ENCODE measurements at regions not wholly inside any gene's neighbourhood (a gene's known extent, or its start where the extent isn't known, plus 50 kb on each side); places are given as distances from the start of the nearest gene placed in this dataset.
A peak's percentile ranks its signal among the peaks of the same experiment; 100 is the strongest.
"Not testable (repeated sequence)": the region's sequence is repeated elsewhere in the genome, so short reads cannot be mapped to it uniquely, and the experiment has no call there.

DNA sequence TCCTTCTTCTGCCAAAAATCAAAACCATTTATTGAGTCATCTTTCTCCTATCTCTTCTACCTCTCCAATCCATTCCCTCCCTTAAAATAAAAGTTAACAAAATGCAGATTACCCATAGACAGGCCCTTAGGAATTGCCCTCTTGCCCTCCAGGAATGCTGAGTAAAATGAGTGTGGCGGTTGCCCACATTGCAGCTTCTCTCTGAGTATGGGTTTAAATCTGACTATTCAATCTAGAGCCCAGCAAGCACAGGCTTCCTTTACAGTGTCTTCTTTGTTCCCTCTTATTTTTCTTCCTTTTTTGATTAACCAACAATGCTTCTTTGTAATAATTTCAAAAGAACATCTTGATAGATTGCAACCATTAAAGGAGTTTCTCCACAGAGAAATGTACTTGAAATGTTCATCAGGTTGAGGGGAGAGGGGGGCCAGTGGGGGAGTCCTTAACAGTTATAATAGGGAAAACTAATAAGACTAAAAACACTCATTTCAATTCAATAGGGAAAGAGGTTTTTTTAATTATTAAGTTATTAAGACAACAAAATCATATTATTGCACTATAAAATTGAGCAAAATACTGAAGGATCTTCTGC lies 135.3 kb upstream of the LMCD1 start:
- no peak for DNase-seq

DNA sequence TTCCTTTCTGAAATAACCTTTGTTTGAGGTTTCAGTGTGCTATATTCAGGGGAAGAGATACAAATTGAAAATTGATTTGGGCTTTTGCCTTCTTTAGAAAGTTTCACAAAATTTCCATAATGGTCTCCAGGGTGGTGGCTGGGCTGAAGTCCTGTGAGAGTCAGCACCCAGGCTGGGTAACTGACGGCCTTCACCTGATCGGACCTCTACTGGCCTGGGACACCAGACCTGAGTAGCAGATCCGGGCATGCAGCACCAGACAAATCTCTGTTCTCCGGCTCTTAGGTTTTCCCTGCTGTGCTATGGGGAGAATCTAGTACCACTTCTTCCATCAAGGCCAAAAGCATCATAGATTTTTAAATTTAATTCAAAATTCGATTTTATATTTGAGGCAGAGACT lies 133.0 kb upstream of the LMCD1 start:
- DNase-seq: no peak

DNA sequence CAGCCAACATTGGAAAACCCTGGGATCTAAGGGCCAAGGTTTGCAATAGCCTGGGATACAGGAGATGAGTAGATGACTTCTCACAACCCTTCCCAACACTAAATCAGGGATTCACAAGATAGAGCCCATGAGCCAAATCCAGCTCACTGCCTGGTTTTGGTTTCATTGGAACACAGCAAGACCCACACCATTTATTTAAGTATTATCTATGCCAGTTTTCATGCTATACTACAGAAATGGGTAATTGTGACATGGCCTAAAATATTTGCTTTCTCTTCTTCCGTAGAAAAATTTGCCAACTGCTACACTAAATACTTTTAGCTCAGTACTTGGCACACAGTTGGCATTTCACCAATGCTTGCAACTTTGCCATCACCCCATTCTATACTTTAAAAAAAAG lies 132.0 kb upstream of the LMCD1 start:
- no peak for DNase-seq

DNA sequence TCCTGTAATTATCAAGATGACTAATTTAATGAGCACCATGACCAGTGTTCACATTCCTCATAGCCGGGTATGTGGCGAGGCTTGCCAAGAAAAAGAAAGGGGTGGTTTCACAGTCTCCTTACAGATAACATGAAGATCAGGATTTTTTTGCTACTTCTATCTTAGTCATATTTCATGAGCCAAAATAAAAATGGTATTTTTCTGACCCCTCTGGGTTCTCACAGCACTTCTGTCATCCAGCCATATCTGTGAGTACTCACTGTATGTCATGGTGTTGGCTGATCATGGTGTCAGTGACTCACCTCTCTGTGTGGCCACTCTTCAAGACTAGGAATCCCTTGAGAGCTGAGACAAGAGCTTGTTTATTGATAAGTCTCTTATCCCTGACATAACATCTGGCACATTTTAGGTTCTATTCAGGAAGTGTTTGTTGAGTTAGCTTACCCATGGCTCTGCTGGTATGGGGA lies 130.5 kb upstream of the LMCD1 start:
- no peak for DNase-seq

DNA sequence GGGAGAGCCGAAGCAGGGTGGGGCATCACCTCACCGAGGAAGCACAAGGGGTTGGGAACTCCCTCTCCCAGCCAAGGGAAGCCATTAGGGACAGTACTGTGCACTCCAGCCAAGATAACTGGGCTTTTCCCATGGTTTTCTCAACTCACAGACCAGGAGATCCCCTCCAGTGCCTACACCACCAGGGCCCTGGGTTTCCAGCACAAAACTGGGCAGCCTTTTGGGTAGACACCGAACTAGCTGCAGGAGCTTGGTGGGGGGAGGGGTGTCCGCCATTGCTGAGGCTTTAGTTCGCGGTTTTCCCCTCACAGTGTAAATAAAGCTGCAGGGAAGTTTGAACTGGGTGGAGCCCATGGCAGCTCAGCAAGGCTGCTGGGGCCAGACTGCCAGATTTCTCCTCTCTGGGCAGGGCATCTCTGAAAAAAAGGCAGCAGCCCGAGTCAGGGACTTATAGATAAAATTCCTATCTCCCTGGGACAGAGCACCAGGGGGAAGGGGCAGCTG lies 129.6 kb upstream of the LMCD1 start:
- no peak for DNase-seq

DNA sequence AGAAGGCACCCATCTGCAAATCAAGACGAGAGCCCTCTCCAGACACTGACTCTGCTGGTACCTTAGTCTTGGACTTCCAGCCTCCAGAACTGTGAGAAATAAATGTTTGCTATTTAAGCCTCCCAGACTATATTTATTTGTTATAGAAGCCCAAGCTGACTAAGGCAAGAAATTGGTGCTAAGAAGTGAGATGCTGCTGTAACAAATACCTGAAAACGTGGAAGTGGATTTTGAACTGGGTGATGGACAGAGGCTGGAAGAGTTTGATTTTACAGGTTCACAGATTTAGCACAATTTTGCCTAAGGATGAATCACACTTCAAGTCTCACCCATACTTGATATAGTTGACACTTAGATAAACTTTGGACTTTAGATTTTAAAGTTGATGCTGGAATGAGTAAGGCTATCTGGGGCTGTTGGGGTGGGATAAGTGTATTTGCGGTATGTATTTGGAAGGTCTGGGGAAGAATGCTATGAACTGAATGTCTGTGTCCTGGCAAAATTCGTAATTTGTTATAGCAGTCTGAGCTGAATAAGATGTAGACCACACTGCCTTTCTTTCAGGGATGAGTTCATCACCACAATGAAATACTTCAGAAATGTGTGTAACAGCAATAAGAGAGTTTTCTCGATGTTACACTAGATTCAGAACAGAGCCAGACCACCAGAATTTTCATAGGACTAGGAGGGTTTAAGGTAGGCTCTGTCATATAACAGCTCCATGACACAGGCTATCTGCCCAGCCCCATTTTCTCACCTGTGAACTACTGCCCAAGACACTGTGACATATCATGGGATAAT lies 120.5 kb upstream of the LMCD1 start:
- no peak for DNase-seq

DNA sequence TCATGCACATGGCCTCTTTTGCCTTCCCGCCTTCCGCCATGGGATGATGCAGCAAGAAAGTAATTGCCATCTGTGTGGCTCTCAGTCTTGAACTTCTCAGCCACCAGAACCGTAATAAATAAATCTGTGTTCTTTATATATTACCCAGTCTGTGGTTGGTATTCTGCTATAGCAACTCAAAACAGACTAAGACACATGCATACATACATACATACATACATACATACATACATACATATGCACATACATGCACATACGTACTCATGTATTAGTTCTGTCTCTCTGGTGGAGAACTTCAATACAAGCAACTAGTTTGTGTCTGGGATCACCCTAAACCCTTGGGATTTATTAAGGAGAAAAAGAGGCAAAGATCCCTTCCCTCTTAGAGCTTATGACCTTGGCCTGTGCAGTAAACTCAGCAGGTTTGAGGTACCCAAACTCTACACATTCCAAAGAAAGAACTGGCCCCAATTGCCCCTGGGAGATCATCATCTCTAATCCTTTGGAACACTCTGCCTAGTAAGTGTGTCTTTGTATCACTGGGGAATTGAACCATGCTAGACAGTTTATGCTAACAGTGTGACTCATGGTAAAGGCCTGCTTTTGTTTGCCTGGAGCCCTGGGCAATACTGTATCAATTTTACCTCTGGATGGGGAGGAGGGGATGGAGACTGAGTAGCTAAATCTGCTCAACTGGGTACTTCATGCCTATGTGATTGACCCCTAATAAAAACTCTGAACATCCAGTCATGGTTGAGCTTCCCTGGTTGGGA lies 115.6 kb upstream of the LMCD1 start:
- no peak for DNase-seq

DNA sequence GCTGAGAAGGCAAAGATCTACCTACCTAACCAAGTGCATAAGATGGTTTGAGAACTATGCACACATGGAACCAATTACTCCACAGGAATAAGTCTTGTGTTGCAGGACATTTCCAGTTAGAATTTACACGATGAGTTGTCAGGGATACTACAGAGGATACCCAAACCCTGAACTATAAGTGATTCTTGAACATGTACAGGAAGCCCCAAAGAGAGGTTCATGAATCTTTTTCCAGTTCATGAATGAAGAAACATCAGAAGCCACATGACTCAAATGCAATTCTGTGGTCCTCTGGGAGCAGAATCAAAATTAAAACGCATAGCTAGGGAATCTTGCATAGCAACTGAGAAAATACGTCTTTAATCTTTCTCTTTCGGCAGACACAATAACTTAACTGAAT lies 114.1 kb upstream of the LMCD1 start:
- DNase-seq: no peak

DNA sequence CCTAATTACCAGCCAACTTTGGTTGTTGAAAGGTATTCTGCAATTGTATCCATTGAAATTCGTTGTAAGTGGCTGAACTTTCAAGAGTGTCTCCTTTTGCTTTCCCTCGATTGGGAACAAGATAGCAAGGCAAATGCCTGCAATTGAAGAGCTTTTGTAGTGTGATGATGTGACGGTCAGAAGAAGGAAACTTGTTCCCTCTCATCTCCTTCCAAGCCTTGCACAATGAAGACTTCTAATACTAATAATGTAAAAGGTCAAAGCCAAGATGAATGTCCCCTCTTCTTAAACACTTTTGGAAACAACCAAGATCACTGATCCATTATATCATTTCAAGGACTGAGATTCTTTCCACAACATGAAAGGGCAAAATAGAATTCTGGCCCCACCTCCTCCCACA lies 101.9 kb upstream of the LMCD1 start:
- DNase-seq: no peak

DNA sequence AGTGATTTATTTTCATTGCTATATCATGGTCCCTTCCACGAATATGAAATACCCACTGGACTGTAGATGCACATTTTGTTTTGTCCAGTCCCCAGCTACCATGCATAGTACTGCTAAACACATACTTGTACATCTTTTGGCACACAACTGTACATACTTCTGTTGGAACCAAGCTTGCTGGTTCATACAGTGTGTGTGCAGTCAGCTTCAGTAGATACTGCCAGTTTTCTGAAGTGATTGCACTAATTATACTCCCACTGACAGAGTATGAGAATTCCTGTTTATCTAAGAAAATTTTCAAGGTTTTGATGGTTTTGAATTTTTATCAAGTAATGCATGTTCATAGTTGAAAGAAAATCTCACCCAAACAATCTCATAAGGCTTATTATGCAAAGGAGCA lies 100.7 kb upstream of the LMCD1 start:
- DNase-seq: no peak

DNA sequence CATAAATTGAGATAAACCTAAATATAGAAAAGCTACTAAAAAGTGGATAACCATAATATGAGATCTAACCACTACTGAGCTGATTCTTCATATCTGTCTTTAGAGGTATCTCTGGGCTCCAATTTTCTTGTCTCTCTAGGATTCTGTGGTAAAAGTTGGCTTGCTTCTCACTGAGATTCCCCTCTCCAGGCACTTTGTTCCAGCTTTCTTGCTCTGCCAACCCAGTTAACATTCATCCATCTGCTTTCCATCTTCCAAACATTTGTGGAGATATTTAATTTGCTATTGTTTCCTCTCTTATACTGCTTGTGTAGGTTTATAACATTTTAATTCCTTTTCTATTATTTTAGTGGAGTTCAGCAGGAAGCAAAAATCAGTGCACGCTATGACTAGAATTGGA lies 97.6 kb upstream of the LMCD1 start:
- DNase-seq: no peak

DNA sequence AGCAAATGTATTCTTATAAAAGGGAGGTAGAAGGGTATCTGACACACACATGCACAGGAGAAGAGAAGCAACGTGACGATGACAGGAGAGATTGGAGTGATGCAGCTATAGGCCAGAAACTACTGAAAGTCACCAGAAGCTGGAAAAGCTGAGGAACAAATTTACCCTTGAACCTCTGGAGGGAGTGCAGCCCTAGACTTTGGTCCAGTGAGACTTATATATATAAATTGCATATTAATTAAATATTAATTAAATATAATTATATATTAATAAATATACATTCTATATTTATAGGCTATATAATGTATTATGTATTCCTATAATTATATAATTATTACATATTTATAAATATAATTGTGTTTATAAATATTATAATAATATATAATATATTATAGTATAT lies 96.5 kb upstream of the LMCD1 start:
- no peak for DNase-seq

DNA sequence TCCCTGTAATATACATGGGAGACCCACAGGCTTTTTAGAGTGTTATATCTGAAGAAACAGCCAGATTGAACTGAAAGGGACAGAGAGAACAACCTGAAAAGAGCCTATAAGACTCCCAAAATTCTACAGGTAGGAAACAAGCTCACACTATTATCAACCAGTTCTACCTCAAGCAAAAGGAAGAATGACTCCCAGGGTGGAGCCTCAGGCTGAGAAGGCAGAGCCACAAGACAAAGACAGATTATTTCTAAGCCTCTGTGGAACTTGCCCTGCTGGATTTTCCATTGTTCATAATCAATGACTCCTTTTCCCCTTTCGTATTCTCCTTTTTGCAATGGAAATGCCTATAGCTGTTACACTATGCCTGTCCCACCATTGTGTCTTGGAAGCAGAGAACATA lies 95.1 kb upstream of the LMCD1 start:
- no peak for DNase-seq

DNA sequence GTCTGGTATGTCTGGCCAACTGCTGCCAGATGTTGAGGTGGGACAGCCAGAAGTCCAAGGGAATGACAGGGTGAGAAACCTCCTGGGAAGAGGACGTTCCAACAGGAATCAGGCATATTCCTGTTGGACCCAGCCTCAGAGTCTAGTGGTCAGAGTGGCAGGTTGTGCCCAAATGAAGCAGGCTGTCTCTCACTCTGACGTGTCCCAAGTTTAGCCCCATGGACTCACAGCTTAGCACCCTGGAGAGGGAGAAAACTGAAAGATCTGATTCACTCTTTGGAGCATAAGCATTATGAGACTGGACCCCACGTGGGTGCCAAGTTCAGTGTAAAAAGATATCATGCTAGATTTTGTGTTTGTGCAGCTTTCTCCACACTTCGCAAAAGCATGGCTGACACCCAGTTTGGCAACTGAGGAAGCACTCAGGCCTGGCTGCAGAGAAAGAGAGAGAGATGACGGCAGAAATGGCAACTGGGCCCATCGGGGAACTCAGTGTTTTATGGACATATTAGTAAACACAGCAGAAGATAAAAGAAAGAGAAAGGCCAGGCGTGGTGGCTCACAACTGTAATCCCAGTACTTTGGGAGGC lies 88.2 kb upstream of the LMCD1 start:
- no peak for DNase-seq

DNA sequence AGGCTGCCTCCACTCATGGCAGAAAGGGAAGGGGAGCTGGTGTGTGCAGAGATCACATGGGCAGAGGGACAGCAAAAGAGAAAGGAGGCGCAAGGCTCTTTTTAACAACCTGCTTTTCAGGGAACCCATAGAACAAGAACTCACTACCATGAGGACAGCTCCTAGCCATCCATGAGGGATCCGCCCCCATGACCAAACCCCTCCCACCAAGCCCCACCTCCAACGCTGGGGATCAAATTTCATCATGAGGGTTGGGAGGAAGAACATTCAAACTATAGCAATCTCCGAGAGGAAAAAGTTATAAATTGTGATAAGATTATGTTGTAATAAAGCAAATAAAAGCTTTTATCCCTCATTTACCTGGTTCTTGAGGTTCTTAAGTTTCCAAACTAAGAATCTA lies 84.7 kb upstream of the LMCD1 start:
- no peak for DNase-seq

DNA sequence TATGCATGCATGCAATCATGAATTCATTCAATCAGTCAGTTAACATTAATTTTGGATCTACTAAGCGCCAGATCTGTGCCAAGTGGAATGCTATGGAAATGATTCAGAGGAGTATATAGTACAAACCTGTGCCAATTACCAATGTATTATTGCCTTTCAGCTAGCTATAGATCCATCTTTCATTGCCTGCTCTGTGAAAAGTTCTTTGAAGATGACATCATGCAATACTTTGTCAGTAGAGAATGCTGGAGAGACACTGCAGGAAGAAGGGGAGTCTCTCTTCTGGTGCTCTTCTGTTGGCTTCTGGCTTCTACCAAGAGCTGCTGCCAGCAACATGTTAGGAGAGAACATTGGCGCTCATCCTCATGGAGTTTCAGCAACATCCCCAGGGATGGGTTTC lies 81.0 kb upstream of the LMCD1 start:
- no peak for DNase-seq

DNA sequence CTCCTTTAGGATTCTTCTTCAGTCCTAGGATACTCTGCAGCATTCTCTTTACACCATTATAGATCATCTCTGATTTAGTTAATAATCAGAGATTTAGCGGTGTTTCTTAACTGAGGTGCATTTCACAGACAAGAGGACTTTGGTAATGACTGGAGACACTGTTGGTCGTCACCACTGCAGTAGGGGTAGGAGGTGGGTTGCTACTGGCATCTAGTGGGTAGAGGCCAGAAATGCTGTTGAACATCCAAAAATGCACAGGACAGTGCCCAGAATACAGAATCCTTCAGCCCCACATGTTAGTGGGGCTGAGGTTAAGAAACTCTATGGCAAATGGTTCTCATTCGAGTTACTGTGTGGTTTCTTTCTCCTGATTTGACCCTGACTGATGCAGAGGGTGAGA lies 80.4 kb upstream of the LMCD1 start:
- peak; percentile 8 for DNase-seq

DNA sequence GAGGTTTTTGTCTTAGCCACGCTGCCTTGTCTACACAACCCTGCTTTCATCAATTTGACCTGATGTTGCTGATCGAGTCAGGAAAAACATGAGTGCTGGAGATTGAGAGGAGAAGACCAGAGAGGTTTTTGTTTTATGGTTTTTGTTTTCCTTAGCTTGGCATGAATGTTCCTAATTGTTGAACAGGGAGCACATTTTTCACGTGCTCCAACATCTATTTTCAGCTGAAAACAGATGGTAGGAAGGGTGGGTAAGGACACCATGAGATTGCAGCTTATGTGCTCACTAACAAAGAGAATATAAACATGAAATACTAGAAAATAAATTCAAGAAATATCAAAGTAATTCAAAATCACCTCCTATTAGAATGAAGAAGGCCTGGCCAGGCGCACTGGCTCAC lies 79.9 kb upstream of the LMCD1 start:
- no peak for DNase-seq

DNA sequence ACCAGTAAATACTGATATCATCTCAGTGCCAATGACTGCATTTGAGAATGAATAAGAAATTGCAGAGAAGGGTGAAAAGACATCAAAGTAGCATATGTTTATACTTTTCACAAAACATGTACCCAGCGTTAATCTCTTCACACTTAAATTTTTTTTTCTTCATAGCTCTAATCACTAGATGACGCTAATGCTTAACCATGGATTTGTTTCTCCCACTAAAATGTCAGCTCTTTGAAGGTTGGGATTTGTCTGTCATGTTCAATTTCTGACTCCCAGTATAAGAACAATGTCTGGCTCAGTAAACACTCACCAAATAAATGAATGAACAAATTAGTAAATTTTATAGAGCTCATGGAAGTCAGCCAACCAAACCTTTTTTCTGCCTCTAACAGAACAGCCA lies 78.3 kb upstream of the LMCD1 start:
- no peak for DNase-seq

DNA sequence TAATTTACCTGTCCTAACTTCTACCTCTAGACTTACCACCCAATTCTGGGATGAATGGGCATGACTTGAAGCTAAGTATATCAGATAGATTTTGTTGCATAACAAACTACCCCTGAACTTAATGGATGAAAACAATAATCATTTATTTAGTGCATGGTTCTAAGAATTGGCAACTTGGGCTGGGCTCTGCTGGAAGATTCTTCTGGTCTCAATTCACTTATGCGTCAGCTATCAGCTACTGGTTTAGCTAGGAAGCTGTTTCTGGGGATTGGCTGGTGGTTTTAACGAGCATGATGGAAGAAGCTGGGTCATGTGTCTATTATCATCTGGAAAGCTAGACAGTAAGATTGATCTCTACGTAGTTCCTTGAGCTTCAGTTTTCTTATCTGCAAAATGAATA lies 77.3 kb upstream of the LMCD1 start:
- DNase-seq: no peak

DNA sequence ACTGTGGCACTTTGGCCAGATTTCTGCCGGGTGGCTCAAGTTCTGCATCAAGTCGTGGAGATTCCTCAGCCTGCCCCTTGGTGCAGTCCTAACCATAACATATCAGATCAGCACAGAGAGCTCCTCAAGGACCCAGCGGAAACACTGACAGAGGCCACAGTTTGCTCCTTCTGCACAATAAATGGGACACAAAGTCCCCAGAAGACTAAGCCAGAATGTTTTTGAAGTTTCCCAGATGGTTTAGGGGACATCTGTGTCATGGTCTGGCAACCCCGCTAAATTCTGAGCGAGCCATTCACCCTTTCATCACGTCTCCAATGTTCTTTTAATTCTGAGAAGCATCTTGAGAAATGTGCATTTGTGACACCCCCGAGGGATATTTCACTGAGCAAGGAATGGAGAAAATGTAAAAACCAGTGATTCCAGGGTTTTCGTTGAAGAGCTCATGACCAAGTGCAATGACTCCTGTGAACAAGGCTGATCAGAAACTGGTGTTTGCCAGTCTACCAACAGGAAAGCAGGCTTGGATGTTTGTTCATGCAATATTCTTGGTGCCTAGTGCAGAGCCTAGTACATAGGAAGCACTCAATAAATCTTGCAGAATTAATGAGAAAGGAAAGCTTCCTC lies 64.8 kb upstream of the LMCD1 start:
- DNase-seq: no peak

DNA sequence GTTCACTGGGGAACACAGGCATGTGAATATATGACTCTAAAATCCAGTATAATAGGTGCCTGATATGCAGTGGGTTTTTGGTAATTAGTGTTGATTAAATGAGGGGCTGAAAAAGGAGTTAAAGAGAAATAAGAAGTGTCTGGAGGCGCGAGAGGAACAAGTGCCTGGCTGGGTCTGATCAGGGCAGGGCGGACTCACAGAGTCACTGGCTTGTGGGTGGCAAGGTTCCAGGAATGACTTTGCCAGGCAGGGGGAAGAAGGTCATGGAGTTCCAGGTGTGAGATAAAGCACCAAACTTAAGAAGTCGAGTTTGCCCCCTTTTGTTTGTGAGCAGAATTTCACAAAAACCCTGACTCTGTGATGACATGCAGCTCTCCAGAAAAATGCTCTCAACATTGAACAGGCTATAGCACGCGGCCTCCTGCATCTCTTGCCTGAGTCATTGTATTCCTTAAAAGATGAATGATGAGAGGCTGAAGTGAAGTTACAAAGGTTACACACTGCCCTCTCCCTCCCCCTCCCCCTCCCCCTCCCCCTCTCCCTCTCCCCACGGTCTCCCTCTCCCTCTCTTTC lies 63.0 kb upstream of the LMCD1 start:
- no peak for DNase-seq

DNA sequence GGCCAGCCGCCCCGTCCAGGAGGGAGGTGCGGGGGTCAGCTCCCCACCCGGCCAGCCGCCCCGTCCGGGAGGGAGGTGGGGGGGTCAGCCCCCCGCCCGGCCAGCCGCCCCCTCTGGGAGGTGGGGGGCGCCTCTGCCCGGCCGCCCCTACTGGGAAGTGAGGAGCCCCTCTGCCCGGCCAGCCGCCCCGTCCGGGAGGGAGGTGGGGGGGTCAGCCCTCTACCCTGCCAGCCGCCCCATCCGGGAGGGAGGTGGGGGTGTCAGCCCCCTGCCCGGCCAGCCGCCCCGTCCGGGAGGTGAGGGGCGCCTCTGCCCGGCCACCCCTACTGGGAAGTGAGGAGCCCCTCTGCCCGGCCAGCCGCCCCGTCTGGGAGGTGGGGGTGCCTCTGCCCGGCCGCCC lies 61.5 kb upstream of the LMCD1 start:
- not testable (repeated sequence) for DNase-seq

Measured in activated CD4-positive, alpha-beta T cell treated with anti-CD3 and anti-CD28 coated beads, Interleukin-2, amount 50 U/mL, for 16 hours (primary cell).